ENCODE measurements at regions not wholly inside any gene's neighbourhood (a gene's known extent, or its start where the extent isn't known, plus 50 kb on each side); places are given as distances from the start of the nearest gene placed in this dataset.

DNA sequence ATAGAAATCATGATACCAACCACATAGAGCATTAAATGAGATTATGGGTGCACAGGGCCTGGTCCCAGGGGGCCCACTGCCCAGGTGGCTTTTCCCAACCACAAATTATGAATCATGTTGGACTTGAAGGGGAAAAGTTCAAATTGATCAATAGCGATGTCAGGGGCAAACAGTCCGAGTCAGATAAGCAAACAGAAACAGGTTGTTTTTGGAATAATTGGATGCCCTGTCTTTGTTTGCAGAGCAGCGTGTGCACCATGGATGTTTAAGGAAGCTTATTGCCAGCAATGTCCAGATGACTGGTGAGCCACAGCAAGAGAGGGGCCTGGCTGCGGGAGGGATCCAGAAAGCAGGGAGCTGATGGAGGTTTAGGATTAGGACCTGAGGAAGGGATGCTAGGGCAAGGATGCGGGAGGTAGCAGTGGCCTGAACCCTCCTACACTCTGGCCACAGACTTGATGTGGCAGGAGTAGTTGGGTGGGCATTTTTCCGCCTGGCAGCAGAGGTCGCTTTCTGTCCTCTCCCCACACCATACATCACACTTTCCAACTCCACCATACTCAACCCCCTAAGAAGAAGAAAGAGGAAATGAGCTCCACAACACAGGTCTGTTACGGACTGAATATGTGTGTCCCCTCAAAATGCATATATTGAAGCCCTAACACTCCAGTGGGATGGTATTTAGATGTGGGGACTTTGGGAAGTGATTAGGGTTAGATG lies 266.4 kb upstream of the RPL38 start:
- ATAC-seq = no peak
- Histone ChIP-seq H3K79me2 (ENCODE audit: control insufficient read depth, insufficient read depth, low read length) (no peaks in the 10 kb centered on the region), H3K27ac (ENCODE audit: extremely low read depth, low read depth, low read length) (no peak overlapping the region), H3K4me2 (ENCODE audit: insufficient read depth, low read length) (no peak overlapping the region), H3K4me1 (replicated peaks in 1 of 2; ENCODE audit: control insufficient read depth in 2 of 2, insufficient read depth in 2 of 2, low read length in 2 of 2) (no peaks in the 10 kb centered on the region), H3K9ac (ENCODE audit: insufficient read depth in 1 of 2, low read depth in 2 of 2, low read length in 2 of 2) (no peak overlapping the region), H3K36me3 (ENCODE audit: control insufficient read depth, insufficient read depth, low read length) (no peaks in the 10 kb centered on the region), H3K27me3 (ENCODE audit: control insufficient read depth in 2 of 2, insufficient read depth in 2 of 2, low read length in 2 of 2) (peaks cover 0 to 6% of the 10 kb centered on the region in 2 experiments; a peak in 1 of 5 replicates), H3K9me1 (ENCODE audit: control insufficient read depth, insufficient read depth, low read length) (no peaks in the 10 kb centered on the region), H3K9me3 (replicated peaks; ENCODE audit: control insufficient read depth, insufficient read depth, low read depth, low read length) (no peaks in the 10 kb centered on the region), H3K4me3 (no peak overlapping the region), H4K20me1 (replicated peaks; ENCODE audit: control insufficient read depth, insufficient read depth, low read length) (no peaks in the 10 kb centered on the region), H2AFZ (ENCODE audit: low read depth, low read length) (no peak overlapping the region)
- no TSS peak for BruUV-seq (replicated peaks)
- no peak for FAIRE-seq
- TF ChIP-seq, protein P1, sequence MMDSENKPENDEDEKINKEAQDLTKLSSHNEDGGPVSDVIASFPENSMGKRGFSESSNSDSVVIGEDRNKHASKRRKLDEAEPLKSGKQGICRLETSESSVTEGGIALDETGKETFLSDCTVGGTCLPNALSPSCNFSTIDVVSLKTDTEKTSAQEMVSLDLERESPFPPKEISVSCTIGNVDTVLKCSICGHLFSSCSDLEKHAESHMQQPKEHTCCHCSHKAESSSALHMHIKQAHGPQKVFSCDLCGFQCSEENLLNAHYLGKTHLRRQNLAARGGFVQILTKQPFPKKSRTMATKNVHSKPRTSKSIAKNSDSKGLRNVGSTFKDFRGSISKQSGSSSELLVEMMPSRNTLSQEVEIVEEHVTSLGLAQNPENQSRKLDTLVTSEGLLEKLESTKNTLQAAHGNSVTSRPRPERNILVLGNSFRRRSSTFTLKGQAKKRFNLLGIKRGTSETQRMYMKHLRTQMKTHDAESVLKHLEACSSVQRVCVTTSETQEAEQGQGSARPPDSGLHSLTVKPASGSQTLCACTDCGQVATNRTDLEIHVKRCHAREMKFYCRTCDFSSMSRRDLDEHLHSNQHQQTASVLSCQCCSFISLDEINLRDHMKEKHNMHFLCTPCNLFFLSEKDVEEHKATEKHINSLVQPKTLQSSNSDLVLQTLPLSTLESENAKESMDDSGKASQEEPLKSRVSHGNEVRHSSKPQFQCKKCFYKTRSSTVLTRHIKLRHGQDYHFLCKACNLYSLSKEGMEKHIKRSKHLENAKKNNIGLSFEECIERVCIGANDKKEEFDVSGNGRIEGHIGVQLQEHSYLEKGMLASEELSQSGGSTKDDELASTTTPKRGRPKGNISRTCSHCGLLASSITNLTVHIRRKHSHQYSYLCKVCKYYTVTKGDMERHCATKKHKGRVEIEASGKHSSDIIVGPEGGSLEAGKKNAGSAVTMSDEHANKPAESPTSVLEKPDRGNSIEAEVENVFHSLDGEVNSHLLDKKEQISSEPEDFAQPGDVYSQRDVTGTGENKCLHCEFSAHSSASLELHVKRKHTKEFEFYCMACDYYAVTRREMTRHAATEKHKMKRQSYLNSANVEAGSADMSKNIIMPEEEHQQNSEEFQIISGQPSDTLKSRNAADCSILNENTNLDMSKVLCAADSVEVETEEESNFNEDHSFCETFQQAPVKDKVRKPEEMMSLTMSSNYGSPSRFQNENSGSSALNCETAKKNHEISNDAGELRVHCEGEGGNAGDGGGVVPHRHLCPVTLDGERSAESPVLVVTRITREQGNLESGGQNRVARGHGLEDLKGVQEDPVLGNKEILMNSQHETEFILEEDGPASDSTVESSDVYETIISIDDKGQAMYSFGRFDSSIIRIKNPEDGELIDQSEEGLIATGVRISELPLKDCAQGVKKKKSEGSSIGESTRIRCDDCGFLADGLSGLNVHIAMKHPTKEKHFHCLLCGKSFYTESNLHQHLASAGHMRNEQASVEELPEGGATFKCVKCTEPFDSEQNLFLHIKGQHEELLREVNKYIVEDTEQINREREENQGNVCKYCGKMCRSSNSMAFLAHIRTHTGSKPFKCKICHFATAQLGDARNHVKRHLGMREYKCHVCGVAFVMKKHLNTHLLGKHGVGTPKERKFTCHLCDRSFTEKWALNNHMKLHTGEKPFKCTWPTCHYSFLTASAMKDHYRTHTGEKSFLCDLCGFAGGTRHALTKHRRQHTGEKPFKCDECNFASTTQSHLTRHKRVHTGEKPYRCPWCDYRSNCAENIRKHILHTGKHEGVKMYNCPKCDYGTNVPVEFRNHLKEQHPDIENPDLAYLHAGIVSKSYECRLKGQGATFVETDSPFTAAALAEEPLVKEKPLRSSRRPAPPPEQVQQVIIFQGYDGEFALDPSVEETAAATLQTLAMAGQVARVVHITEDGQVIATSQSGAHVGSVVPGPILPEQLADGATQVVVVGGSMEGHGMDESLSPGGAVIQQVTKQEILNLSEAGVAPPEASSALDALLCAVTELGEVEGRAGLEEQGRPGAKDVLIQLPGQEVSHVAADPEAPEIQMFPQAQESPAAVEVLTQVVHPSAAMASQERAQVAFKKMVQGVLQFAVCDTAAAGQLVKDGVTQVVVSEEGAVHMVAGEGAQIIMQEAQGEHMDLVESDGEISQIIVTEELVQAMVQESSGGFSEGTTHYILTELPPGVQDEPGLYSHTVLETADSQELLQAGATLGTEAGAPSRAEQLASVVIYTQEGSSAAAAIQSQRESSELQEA (IDR thresholded peaks at IDR 0.05; ENCODE audit: low read depth) = no peak
- TF ChIP-seq ZNF224 (CRISPR knock-in tag; IDR thresholded peaks at IDR 0.05) (no peak), ZBTB7A (IDR thresholded peaks at IDR 0.05; ENCODE audit: borderline replicate concordance, control insufficient read depth, low read depth, low read length) (no peak), TCF7L2 (IDR thresholded peaks at IDR 0.05; ENCODE audit: low read depth, low read length) (no peak), ZNF263 (CRISPR knock-in tag; IDR thresholded peaks at IDR 0.05; ENCODE audit: borderline replicate concordance) (no peak), ETS2 (tag; IDR thresholded peaks at IDR 0.05; ENCODE audit: borderline replicate concordance, poor library complexity, severe bottlenecking) (no peak), RBM39 (optimal IDR thresholded peaks at IDR 0.05; ENCODE audit: low read depth, low read length) (no peak), NFE2 (IDR thresholded peaks at IDR 0.05; ENCODE audit: low read depth) (no peak), NFRKB (IDR thresholded peaks at IDR 0.05; ENCODE audit: low read depth) (no peak)
- TF ChIP-seq, protein P2, sequence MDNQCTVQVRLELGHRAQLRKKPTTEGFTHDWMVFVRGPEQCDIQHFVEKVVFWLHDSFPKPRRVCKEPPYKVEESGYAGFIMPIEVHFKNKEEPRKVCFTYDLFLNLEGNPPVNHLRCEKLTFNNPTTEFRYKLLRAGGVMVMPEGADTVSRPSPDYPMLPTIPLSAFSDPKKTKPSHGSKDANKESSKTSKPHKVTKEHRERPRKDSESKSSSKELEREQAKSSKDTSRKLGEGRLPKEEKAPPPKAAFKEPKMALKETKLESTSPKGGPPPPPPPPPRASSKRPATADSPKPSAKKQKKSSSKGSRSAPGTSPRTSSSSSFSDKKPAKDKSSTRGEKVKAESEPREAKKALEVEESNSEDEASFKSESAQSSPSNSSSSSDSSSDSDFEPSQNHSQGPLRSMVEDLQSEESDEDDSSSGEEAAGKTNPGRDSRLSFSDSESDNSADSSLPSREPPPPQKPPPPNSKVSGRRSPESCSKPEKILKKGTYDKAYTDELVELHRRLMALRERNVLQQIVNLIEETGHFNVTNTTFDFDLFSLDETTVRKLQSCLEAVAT (IDR thresholded peaks at IDR 0.05) = no peak
- WGBS (ENCODE audit: insufficient coverage, low coverage, missing lambda C conversion rate) = under 1% methylated on average over 8 of the region's 8 CpGs
- in situ Hi-C loops (cut with MboI) (no loop called here), intact Hi-C loops (cut with micrococcal nuclease) (no loop called here)
- POLR2A ChIA-PET = no interaction called here
- DNase-seq (ENCODE audit: extremely low read depth in 1 of 4, low spot score in 3 of 4) = no peak
- CTCF ChIA-PET (ENCODE audit: low intra/inter-chr PET ratio) = no interaction called here
